Fibroblast of skin of left biceps (primary cell): ENCODE measurements at regions not wholly inside any gene's neighbourhood (a gene's known extent, or its start where the extent isn't known, plus 50 kb on each side); places are given as distances from the start of the nearest gene placed in this dataset.

Source experiments
- DNase-seq, 2 experiments: peaks; one replicate each; pipeline ENCODE4 v3.0.0-alpha.2; 2013; ENCODE audit warnings: low read depth in 2 of 2

GRCh38 chr11:108994887-108995286 lies 330.0 kb downstream of the DDX10 start:
- DNase-seq, result no peak

GRCh38 chr11:108997826-108998225 lies 333.0 kb downstream of the DDX10 start:
- DNase-seq, result no peak

GRCh38 chr11:109000531-109000930 lies 335.7 kb downstream of the DDX10 start:
- no peak for DNase-seq

GRCh38 chr11:109001585-109001984 lies 336.7 kb downstream of the DDX10 start:
- no peak for DNase-seq

DNA sequence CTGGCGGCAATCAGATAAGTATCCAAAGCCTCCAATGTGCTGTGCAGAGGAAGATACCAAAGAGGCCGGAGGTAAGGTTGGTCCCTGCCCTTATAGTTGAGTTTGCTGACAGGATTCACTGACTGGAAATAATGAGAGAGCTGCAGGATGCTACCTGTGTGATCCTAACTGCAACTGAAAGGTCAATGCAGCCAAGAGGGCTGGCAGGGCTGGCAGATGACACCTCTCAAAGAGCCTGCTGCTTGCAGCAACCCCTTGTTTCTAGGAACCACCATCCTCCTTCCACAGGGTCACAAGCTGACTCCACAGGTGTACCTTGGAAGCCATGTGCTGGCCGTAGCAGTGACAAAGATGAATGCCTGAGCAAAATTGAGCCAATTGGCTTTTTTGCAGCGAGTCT lies 348.1 kb downstream of the DDX10 start:
- no peak for DNase-seq

- DNase-seq, result peak; percentile 29 to 36
Observed at GRCh38 chr11:109015283-109015682, 350.4 kb downstream of the DDX10 start.

- DNase-seq, result no peak
Observed at GRCh38 chr11:109016724-109017123, 351.9 kb downstream of the DDX10 start.

GRCh38 chr11:109017489-109017888 lies 352.6 kb downstream of the DDX10 start:
- DNase-seq, result no peak

DNA sequence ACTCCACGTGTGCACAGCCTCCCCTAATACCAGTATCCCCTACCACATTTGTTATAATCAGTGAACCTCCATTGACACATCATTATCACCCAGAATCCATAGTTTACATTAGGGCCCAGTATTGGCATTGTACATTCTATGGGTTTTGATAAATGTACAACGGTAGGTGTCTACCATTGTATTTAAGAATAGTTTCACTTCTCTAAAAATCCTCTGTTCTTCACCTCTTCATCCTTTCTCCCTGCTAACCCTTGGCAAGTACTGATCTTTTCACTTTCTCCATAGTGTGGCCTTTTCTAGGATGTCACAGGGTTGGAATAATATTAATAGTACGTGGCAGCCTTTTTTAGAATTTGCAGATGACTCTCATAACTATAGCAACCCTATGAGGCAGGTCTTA lies 353.8 kb downstream of the DDX10 start:
- no peak for DNase-seq

GRCh38 chr11:109019342-109019936 lies 354.6 kb downstream of the DDX10 start:
- no peak for DNase-seq

- no peak for DNase-seq
Observed at GRCh38 chr11:109023036-109023435, 358.2 kb downstream of the DDX10 start.

DNA sequence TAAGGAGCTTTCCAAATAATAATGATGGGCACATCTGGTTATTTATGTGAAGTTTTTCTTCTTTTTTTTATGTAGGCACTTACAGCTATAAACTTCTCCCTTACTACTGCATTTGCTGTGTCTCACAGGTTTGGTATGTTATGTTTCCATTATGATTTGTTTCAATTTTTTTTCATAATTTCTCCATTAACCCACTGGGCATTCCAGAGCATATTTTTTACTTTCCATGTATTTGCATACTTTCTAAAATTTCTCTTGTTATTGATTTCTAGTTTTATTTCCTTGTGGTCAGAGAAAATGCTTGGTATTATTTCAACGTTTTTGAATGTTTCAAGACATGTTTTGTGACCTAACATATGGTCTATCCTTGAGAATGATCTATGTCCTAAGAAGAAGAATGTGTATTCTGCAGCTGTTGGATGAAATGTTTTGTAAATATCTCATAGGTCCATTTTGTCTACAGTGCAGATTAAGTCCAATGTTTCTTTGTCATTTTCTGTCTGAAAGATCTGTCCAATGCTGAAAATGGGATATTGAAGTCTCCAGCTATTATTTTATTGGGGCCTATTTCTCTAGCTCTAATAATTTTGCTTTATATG lies 362.1 kb downstream of the DDX10 start:
- DNase-seq, result peak; percentile 62 to 70

GRCh38 chr11:109027851-109028250 lies 363.0 kb downstream of the DDX10 start:
- DNase-seq, result no peak

- DNase-seq, result no peak
Observed at GRCh38 chr11:109029927-109030326, 365.1 kb downstream of the DDX10 start.

DNA sequence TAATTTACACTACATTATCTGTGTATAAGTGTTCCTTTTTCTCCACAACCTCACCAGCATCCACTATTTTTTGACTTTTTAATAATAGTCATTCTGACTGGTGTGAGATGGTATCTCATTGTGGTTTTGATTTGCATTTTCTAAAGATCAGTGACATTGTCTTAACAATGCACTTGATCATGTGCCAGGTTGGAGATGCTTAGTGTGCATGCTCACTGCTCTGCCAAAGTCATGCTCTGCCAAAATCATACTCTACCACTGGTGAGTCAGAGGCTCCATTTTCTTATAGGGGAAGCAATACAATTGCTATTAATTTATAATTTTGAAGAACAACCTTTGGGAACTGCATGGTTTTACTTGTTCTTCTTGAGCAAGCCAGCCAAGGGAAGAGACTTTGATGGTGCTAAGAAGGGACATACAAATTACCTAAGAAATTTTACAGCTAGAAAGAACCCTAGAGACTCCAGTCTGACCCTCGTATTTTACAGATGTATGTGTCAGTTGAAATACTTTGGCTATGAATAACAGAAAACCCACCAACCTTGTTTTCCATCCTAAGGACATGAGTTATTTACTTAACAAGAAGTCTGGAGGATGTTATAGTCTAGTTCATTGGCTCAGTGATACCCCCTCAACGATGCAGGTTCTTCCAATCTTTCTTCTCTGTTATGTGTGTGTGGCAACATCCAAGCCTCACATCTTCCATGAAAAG lies 368.9 kb downstream of the DDX10 start:
- DNase-seq, result peak; percentile 96

GRCh38 chr11:109034339-109034696 lies 369.4 kb downstream of the DDX10 start:
- peak in 1 of 2 experiments; percentile 24 for DNase-seq

GRCh38 chr11:109035284-109035683 lies 370.4 kb downstream of the DDX10 start:
- no peak for DNase-seq

DNA sequence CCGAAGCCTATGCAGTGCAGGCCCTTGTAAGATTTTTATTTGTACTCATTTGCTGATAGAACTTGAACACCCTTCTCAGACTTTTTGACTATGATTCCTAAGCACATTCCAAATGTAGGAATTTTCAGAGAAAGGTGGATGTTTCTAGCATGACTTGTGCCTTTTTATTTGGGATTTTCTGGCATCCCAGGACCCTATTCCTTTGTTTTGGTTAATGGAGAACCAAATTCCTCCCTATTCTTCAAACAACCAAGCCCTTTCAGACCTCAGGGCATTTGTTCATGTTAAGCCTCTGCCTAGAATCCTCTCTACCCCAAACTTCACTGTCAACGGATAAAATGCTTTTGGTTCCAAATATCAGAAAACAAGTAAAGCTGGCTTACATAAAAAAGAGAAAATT lies 371.1 kb downstream of the DDX10 start:
- no peak for DNase-seq

GRCh38 chr11:109037856-109038780 lies 373.2 kb downstream of the DDX10 start:
- peak; percentile 90 for DNase-seq

DNA sequence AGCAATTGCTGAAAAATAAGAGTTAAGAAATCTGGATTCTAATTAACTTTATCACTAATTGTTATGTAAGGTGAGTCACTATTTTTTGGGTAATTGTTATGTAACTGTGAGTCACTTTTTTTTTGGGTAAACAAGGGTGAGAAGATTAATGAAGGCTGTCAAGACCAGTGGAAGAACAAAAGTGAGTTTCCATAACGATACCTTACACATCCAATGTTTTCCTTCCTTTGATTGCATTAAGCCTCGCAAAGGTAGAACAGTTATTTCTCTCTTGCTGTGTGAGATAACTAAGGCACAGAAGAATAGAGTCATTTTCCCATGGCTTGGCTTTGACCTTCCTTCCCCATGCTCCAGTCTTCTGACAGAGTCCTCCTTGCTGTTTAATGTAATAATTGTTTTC lies 374.7 kb downstream of the DDX10 start:
- DNase-seq, result no peak

- no peak for DNase-seq
Observed at GRCh38 chr11:109040303-109040702, 375.4 kb downstream of the DDX10 start.

DNA sequence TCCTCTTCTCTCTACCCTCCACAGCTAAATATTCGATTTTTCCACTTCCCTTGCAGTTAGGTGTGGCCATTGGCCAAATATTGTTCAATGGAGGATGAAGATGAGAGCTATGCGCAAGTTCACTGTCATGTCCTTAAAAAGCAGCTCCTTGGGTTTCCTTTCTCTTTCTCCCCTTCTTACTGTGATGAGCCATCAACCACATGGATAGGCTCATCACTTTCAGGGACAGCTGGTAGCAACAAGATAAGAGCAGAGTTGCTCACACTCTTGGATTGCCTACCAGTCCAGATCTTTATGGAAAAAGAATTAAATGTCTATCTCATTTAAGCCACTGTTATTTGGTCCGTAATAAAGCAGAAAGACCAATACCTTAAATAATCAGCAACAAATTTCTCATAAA lies 377.0 kb downstream of the DDX10 start:
- no peak for DNase-seq
